ENCODE measurements at regions not wholly inside any gene's neighbourhood (a gene's known extent, or its start where the extent isn't known, plus 50 kb on each side); places are given as distances from the start of the nearest gene placed in this dataset.
"Not testable (repeated sequence)": the region's sequence is repeated elsewhere in the genome, so short reads cannot be mapped to it uniquely, and the experiment has no call there.

- H3K9me3 ChIP-seq (ENCODE audit: control insufficient read depth, insufficient read depth, low read length) = no peaks in the 10 kb centered on the region
- DNase-seq (ENCODE audit: low read depth, low spot score) = no peak
- H3K4me3 ChIP-seq (ENCODE audit: low read depth, low read length) = no peak overlapping the region
- no peak for TF ChIP-seq CTCF (IDR thresholded peaks at IDR 0.05; ENCODE audit: low read depth, low read length)
- CTCF ChIA-PET = no interaction called here
- H3K27me3 ChIP-seq (ENCODE audit: control insufficient read depth, insufficient read depth, low read length) = no peaks in the 10 kb centered on the region
- POLR2A ChIA-PET = no interaction called here
- H3K27ac ChIP-seq (ENCODE audit: low read depth, low read length) = no peak overlapping the region
These were observed 462.7 kb downstream of the PLOD2 start for GRCh38 chr3:145698250-145698649.

DNA sequence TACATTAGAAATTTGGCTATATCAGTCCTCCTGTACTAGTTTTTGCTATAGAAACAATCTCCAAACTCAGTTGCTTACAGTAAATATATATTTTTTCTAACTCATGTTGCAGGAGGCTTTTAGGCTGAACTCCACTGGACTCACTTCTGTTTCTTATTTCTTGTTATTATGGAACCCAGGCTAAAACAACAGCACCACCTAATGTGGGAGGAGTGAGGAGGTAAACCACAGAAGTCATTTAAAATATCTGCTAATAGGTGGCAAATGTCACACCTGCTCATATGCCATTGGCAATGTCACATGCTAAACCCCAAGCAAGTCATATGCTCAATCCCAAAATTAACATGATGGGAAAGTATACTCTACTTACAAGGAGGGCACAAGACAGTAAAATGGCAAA, 462.2 kb downstream of the PLOD2 start:
- no peaks in the 10 kb centered on the region for H3K27me3 ChIP-seq (ENCODE audit: control insufficient read depth, insufficient read depth, low read length)
- CTCF ChIA-PET = no interaction called here
- POLR2A ChIA-PET = no interaction called here
- H3K27ac ChIP-seq (ENCODE audit: low read depth, low read length) = no peak overlapping the region
- TF ChIP-seq CTCF (IDR thresholded peaks at IDR 0.05; ENCODE audit: low read depth, low read length) = no peak
- no peak for DNase-seq (ENCODE audit: low read depth, low spot score)
- no peak overlapping the region for H3K4me3 ChIP-seq (ENCODE audit: low read depth, low read length)
- H3K9me3 ChIP-seq (ENCODE audit: control insufficient read depth, insufficient read depth, low read length) = no peaks in the 10 kb centered on the region

DNA sequence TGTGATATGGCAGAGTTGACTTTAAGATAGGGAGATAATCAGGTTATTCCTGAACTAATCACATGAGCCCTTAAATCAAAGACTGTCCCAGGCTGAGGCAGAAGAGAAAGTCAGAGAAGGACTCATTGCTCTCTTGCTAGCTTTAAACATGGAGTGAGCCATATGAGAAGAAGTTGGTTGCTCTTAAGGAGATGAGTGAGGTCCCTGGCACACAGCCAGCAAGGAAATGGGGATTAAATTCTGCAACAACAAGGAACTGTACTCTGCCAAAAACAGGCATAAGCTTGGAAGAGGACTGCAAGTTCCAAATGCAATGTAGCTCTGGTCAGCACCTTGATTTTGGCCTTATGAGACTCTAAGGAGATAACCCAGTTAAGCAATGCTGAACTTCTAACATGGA, 457.0 kb downstream of the PLOD2 start:
- no peaks in the 10 kb centered on the region for H3K9me3 ChIP-seq (ENCODE audit: control insufficient read depth, insufficient read depth, low read length)
- no peak for DNase-seq (ENCODE audit: low read depth, low spot score)
- POLR2A ChIA-PET = no interaction called here
- H3K27me3 ChIP-seq (ENCODE audit: control insufficient read depth, insufficient read depth, low read length) = no peaks in the 10 kb centered on the region
- H3K4me3 ChIP-seq (ENCODE audit: low read depth, low read length) = no peak overlapping the region
- CTCF ChIA-PET = no interaction called here
- no peak for TF ChIP-seq CTCF (IDR thresholded peaks at IDR 0.05; ENCODE audit: low read depth, low read length)
- no peak overlapping the region for H3K27ac ChIP-seq (ENCODE audit: low read depth, low read length)

DNA sequence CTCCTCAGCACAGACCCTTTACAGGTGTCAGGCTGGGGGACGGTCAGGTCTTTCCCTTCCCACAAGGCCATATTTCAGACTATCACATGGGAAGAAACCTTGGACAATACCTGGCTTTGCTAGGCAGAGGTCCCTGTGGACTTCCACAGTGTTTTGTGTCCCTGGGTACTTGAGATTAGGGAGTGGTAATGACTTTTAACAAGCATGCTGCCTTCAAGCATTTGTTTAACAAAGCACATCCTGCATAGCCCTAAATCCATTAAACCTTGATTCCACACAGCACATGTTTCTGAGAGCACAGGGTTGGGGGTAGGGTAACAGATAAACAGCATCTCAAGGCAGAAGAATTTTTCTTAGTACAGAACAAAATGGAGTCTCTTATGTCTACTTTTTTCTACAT, 451.2 kb downstream of the PLOD2 start:
- H3K27ac ChIP-seq (ENCODE audit: low read depth, low read length); POLR2A ChIA-PET; CTCF ChIA-PET; H3K9me3 ChIP-seq (ENCODE audit: control insufficient read depth, insufficient read depth, low read length); H3K4me3 ChIP-seq (ENCODE audit: low read depth, low read length); DNase-seq (ENCODE audit: low read depth, low spot score); H3K27me3 ChIP-seq (ENCODE audit: control insufficient read depth, insufficient read depth, low read length): not testable (repeated sequence)

GRCh38 chr3:145716519-145716918, 444.5 kb downstream of the PLOD2 start:
- Histone ChIP-seq H3K9me3 (ENCODE audit: control insufficient read depth, insufficient read depth, low read length) (no peaks in the 10 kb centered on the region), H3K27ac (ENCODE audit: low read depth, low read length) (no peak overlapping the region), H3K27me3 (ENCODE audit: control insufficient read depth, insufficient read depth, low read length) (no peaks in the 10 kb centered on the region), H3K4me3 (ENCODE audit: low read depth, low read length) (no peak overlapping the region)
- CTCF ChIA-PET = no interaction called here
- POLR2A ChIA-PET = no interaction called here
- no peak for TF ChIP-seq CTCF (IDR thresholded peaks at IDR 0.05; ENCODE audit: low read depth, low read length)
- DNase-seq (ENCODE audit: low read depth, low spot score) = no peak

- no peak overlapping the region for H3K27ac ChIP-seq (ENCODE audit: low read depth, low read length)
- ChIA-PET POLR2A (no interaction called here), CTCF (no interaction called here)
- H3K27me3 ChIP-seq (ENCODE audit: control insufficient read depth, insufficient read depth, low read length) = no peaks in the 10 kb centered on the region
- no peak for DNase-seq (ENCODE audit: low read depth, low spot score)
- no peak for TF ChIP-seq CTCF (IDR thresholded peaks at IDR 0.05; ENCODE audit: low read depth, low read length)
- no peak overlapping the region for H3K4me3 ChIP-seq (ENCODE audit: low read depth, low read length)
- H3K9me3 ChIP-seq (ENCODE audit: control insufficient read depth, insufficient read depth, low read length) = no peaks in the 10 kb centered on the region
These were observed 441.9 kb downstream of the PLOD2 start for GRCh38 chr3:145719114-145719513.
